ENCODE measurements at regions not wholly inside any gene's neighbourhood (a gene's known extent, or its start where the extent isn't known, plus 50 kb on each side); places are given as distances from the start of the nearest gene placed in this dataset.
A peak's percentile ranks its signal among the peaks of the same experiment; 100 is the strongest.
"Not testable (repeated sequence)": the region's sequence is repeated elsewhere in the genome, so short reads cannot be mapped to it uniquely, and the experiment has no call there.

DNA sequence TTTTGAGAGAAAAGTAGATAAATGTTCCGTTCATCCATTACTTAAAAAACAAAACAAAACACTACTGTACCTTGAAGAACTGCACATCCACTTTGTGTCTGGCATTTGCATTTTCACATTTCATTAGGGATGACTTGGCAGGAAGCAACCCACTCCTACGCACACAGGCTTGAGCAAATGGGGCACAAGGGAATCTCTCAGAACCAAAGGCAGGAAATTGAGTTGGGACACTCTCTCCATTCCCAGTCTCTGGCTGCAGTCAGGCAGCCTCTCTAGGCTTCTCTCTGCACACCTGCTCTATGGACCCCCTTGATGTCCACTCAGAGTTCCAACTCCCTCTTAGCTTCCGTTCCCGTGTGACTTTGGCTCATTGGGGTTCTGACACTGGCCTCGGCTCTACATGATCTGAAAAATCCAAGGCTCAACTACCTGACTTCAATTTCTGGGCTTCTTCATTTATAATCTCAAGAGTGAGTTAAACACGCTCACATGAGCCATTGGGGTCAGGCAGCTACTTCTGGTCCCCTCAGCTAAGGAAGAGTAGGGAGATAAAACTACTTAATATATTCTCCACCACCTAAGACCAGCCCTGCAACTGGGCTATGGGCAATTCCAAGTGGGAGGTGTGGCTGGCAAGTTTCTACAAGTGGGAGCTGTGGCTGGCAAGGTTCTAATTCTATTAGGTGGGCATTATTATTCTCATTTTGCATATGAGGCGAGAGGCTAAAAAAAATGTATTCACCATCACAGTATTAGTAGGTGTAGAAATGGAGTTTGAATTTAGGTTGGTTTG, 251.9 kb downstream of the SOD2 start:
- DNase-seq (ENCODE audit: low spot score) = no peak

- no peak for DNase-seq (ENCODE audit: low spot score)
Measured at GRCh38 chr6:159440349-159440748, 252.7 kb downstream of the SOD2 start.

GRCh38 chr6:159439651-159440050, 253.4 kb downstream of the SOD2 start:
- DNase-seq (ENCODE audit: low spot score) = no peak

DNA sequence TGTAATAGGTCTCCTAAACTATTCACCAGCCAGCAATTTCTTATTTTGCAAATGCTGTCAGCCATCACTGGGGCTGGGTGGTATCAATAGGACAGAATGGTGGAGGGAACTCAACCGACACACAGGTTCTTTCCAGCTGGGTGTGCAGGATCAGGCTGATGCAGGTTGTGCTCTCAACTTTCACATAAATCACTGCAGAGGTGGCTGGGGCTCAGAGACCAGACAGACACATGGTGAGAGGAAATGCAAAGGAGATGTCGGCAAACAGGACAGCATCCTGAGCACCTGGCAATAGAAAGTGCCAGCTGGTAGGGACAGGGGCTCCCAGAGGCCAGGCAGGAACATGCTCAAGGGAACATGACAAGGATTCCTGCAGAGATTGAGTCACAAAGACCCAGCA, 254.9 kb downstream of the SOD2 start:
- no peak for DNase-seq (ENCODE audit: low spot score)

DNA sequence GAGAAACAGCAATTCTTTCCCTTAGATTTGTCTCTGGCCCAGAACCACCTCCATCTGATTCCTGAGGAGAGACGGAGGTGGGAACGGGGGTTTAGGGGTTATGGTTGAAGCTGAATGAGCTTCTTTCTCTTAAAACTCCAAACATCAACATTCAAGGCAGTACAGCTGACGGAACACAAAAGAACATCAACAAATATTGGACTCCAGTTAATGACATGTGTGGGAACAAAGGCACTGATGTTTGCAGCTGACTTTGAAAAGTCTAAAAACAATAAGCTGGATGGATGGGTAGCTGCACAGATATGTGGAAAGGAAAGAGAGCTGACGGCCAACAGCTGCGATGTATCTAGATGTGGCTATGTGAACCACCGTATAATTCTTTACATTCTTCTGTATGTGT, 256.5 kb downstream of the SOD2 start:
- no peak for DNase-seq (ENCODE audit: low spot score)

GRCh38 chr6:159435701-159436100, 257.3 kb downstream of the SOD2 start:
- DNase-seq (ENCODE audit: low spot score) = no peak

DNA sequence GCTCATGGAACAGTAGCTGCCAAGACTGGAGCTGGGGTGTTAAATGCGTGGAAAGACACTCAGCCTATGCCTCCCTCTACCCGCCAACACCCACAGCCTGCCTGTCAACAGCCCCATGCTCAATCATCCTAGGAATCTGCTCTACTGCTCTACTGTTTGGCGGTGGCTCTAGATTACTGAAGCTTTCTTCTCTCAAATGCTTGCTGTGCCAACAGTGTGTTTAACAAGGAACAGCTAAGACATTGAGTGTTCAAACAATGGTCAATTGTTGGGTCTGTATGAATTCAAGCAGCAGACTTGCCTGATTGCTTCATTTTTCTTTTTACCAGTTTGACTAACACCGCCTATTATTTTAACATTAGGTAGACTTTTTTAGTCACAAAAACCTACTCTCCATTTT, 258.6 kb downstream of the SOD2 start:
- DNase-seq (ENCODE audit: low spot score) = peak; percentile 20

GRCh38 chr6:159433550-159433949, 259.5 kb downstream of the SOD2 start:
- no peak for DNase-seq (ENCODE audit: low spot score)

DNA sequence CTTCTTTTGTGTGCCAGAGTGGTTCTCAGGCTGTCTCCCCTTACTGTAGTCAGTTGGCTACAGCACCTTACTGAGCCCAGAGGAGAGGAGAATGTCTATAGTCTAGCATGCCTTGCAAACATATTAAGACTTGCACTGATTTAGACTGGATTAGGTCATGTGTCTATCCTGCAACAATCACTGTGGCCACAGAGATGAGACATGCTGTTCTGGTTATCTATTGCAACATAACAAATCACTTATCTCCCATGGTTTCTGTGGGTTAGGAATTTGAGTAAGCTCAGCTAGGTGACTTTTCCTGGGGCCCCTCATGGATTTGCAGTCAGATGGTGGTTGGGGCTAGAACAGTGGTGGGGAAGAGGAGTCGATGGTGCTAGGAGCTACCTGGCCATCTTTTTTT, 261.3 kb downstream of the SOD2 start:
- DNase-seq (ENCODE audit: low spot score) = no peak

DNA sequence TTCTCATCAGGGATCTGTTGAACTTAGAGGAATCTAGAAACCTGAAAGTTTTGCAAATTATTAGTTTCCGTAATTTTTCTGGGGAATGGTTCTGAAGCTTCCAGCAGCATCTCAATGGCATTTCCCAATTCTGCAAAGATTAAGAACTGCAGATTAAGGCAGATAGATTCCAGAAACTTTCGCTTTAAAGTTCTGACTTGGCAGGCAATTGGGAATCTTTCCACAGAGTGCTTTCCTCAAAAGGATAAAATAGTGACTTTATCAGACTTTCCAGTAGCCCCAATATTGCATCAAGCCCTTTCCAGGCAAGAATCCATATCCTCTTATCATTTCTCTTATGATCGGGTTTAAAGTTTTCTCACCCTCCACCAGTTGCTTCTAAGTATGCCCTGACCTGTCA, 261.1 kb downstream of the FNDC1 start:
- no peak for DNase-seq (ENCODE audit: low spot score)

- DNase-seq (ENCODE audit: low spot score) = no peak
Measured at GRCh38 chr6:159429433-159429832, 260.2 kb downstream of the FNDC1 start.

DNA sequence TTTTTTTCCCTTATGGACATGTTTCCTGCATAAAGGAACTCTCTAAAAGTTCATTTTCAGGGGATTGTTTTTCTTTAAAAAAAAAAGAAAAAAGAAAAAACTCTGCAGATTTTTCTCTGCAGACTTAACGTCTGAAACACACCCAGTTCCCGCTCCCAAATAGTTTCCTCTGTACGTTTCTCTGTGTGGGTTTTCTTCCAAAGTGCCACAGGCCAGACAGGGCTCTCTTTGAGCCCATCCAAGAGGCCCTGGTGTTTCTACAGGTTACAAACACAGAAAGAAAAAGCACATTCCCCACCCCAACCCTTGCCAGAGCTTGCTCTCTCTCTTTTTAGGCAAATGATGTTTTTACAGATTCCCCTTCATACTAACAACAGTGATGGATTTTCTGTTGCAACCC, 258.6 kb downstream of the FNDC1 start:
- DNase-seq (ENCODE audit: low spot score) = no peak

GRCh38 chr6:159427335-159427734, 258.1 kb downstream of the FNDC1 start:
- no peak for DNase-seq (ENCODE audit: low spot score)

- no peak for DNase-seq (ENCODE audit: low spot score)
Measured at GRCh38 chr6:159425421-159425820, 256.2 kb downstream of the FNDC1 start.

- DNase-seq (ENCODE audit: low spot score) = peak; percentile 16
Measured at GRCh38 chr6:159422041-159422984, 253.1 kb downstream of the FNDC1 start.

DNA sequence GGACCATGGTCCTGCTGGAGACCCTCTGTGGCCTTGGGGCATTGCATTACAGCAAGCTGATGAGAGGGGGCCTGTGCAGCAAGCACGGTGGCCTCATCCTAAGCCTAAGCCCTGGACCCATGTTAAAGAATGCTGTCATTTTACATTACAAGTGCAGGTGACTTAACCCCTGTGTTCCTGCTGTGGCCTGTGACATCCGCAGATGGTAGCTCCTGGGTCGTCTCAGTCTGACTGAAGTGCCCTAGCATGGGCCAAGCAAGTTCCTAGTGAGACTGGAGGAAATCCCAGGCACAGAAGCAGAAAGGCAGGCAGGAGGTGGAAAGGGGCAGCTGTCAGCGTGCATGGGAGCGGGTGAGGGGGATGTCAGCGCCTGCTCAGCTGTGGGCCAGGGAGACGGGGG, 252.4 kb downstream of the FNDC1 start:
- no peak for DNase-seq (ENCODE audit: low spot score)

DNA sequence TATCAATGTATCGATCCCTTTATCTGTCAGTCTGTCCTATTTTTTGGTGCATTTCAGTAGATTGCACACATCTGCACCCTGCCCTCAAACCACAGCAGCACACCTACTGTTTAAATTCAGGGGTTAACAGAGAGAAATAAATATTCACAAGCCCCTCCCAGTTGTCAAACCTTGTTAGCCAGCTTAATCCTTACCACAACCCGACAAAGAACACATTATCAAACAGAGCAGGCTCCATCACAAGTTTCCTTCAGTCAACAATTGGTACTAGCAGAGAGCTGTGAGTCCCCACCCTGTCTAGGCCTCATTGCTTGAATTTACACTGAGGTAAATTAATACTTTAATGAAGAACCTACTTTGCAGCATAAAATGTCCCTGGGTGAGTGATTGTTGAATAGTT, 249.8 kb downstream of the FNDC1 start:
- DNase-seq (ENCODE audit: low spot score) = no peak

DNA sequence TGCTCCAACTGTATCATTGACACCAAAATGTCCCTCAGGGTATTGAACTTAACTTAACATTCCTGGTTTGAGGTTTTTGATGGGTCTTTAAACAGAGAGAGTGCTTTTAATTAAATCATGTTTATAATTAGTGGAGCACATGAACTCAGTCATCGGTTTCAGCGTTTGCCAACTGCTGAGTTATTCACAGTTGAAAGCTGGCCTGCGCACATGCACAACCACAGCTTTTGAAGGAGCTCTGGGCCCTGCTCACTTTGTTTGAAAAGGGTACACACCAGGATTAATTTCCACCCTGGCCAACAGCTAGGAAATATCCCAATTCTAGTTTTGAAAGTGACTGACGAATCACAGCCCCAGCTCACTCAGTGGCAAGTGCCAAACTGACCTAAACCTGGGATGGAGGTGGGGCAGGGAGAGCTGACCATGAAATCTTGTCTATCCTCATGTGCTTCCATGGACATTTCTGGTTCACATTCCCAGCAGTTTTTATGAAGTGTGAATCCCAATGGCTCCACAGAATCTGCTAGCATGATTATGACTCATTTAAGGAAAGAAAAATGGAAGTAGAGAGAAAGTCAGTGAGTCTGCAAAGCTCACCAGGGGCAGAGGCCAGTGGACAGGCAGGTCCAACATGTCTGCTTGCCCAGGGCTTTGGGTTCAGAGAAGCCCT, 247.8 kb downstream of the FNDC1 start:
- no peak for DNase-seq (ENCODE audit: low spot score)

DNA sequence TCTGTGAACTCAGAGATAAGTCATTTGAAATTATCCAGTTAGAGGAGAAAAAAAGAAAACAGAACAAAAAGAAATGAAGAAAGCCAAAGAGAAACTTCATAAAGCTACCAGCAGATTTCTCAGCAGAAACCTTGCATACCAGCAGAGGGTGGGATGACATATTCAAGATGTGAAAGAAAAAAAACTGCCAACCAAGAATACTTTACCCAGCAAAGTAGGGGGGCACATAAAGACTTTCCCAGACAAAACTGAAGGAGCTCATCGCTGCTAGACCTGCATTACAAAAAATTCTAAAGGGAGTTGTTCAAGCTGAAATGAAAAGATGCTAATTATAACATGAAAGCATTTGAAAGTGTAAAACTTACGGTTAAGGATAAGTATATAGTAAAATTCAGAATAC, 246.3 kb downstream of the FNDC1 start:
- no peak for DNase-seq (ENCODE audit: low spot score)

DNA sequence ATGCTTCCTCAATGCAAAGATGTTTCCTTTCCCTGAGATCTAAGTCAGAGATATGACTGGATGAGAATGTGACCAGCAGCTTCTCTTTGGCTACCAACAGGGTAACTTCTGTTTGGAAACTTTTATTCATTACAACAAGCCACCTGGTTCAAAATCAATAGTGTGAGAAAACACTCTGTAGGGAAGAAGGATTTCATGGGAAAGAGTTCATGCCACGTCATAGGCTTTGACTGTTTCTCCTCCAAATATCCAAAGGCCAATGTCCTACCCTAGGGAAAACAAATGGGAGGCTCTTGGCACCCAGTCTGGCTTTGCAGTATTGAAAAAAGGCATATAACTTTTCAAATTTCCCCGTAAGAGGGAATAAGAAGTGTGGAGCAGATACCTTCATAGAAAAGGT, 245.5 kb downstream of the FNDC1 start:
- DNase-seq (ENCODE audit: low spot score) = no peak

- DNase-seq (ENCODE audit: low spot score) = not testable (repeated sequence)
Measured at GRCh38 chr6:159407211-159407780, 238.1 kb downstream of the FNDC1 start.

GRCh38 chr6:159404296-159404695, 235.1 kb downstream of the FNDC1 start:
- DNase-seq (ENCODE audit: low spot score) = no peak

Data from globus pallidus (tissue), 1 donor.